WTC11 (cell line): ENCODE measurements at regions not wholly inside any gene's neighbourhood (a gene's known extent, or its start where the extent isn't known, plus 50 kb on each side); places are given as distances from the start of the nearest gene placed in this dataset.

Experiments used
- CREB1 ChIP-seq: sonication (generic); formaldehyde crosslinking; IDR thresholded peaks from 2 replicates; pipeline ENCODE4 v1.8.0; 2023; ENCODE audit warnings: mild to moderate bottlenecking, missing genetic modification reagents
- CTCF ChIP-seq: fragments of 200-600 bp; IDR thresholded peaks from 2 replicates; pipeline ENCODE4 v1.8.0; 2022; ENCODE audit warnings: antibody characterized with exemption
- ELF4 ChIP-seq: sonication (generic); formaldehyde crosslinking; IDR thresholded peaks from 2 replicates; pipeline ENCODE4 v1.8.1; 2022; ENCODE audit warnings: low read depth, mild to moderate bottlenecking, moderate library complexity, missing genetic modification reagents
- ESRRA ChIP-seq: sonication (generic); formaldehyde crosslinking; IDR thresholded peaks from 2 replicates; pipeline ENCODE4 v1.8.1; 2022; ENCODE audit warnings: mild to moderate bottlenecking, missing genetic modification reagents, borderline replicate concordance
- ETV6 ChIP-seq: sonication (generic); formaldehyde crosslinking; IDR thresholded peaks from 2 replicates; pipeline ENCODE4 v1.8.1; 2022; ENCODE audit warnings: mild to moderate bottlenecking, missing genetic modification reagents
- FOXK1 ChIP-seq: sonication (generic); formaldehyde crosslinking; IDR thresholded peaks from 2 replicates; pipeline ENCODE4 v1.8.0; 2022; ENCODE audit warnings: mild to moderate bottlenecking, moderate library complexity, missing genetic modification reagents
- GRHL2 ChIP-seq: fragments of 250-450 bp; sonication (Bioruptor Pico); IDR thresholded peaks from 2 replicates; pipeline ENCODE4 v1.8.0; 2022; ENCODE audit warnings: mild to moderate bottlenecking, moderate library complexity; ENCODE audit not compliant: insufficient replicate concordance, severe bottlenecking
- HMGA2 ChIP-seq: fragments of 250-450 bp; sonication (Bioruptor Pico); IDR thresholded peaks from 2 replicates; pipeline ENCODE4 v1.4.0; 2021; ENCODE audit warnings: mild to moderate bottlenecking, moderate library complexity
- MAX ChIP-seq: sonication (generic); formaldehyde crosslinking; IDR thresholded peaks from 2 replicates; pipeline ENCODE4 v1.8.0; 2022; ENCODE audit warnings: mild to moderate bottlenecking, missing genetic modification reagents
- MXD4 ChIP-seq: fragments of 250-450 bp; sonication (Bioruptor Pico); IDR thresholded peaks from 2 replicates; pipeline ENCODE4 v1.8.0; 2021; ENCODE audit warnings: mild to moderate bottlenecking, moderate library complexity, borderline replicate concordance
- PREB ChIP-seq: sonication (generic); formaldehyde crosslinking; IDR thresholded peaks from 2 replicates; pipeline ENCODE4 v1.8.1; 2022; ENCODE audit warnings: mild to moderate bottlenecking, missing genetic modification reagents, moderate library complexity, borderline replicate concordance
- RELA ChIP-seq: sonication (generic); formaldehyde crosslinking; IDR thresholded peaks from 2 replicates; pipeline ENCODE4 v1.8.1; 2022; ENCODE audit warnings: missing genetic modification reagents, mild to moderate bottlenecking, borderline replicate concordance
- USF2 ChIP-seq: sonication (generic); formaldehyde crosslinking; IDR thresholded peaks from 2 replicates; pipeline ENCODE4 v1.8.1; 2023; ENCODE audit warnings: mild to moderate bottlenecking, missing genetic modification reagents, moderate library complexity

DNA sequence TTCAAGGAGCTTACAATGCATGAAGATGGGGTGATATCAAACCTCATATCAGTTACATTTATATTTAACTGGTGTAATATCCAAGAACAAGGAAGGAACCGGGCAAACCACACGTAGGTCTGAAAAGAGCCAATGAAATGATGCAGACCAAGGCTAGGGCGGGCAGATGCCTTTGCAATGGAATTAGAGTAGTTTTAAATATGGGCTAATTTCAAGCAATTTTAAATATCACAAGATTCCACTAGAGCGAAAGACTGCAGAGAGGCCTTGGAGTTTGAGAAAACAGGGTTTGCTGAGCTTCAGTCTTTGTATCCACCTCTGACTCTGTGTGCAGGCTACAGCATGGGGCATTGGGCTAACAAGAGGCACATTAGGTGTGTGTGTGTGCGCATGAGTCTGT lies 53.9 kb upstream of the ZNF536 start:
- TF ChIP-seq USF2 (CRISPR knock-in tag) (no peak), FOXK1 (CRISPR knock-in tag) (no peak), CTCF (no peak), MAX (no peak), PREB (no peak), HMGA2 (no peak), MXD4 (CRISPR knock-in tag) (no peak), ESRRA (no peak), ELF4 (CRISPR knock-in tag) (no peak), RELA (no peak), ETV6 (CRISPR knock-in tag) (no peak), CREB1 (no peak), GRHL2 (CRISPR knock-in tag) (no peak)
